ENCODE measurements at regions not wholly inside any gene's neighbourhood (a gene's known extent, or its start where the extent isn't known, plus 50 kb on each side); places are given as distances from the start of the nearest gene placed in this dataset.

- Histone ChIP-seq H3K4me3 (no peak overlapping the region), H3K4me1 (no peaks in the 10 kb centered on the region)
- 88 to 92% methylated on average over 5 of the region's 5 CpGs for WGBS, 2 donors
These were observed 583.3 kb downstream of the DIPK2A start for GRCh38 chr3:144554889-144555288.

GRCh38 chr3:144556392-144556791 is 584.8 kb downstream of the DIPK2A start:
- H3K27ac ChIP-seq, result no peak overlapping the region
- 65 to 80% methylated on average over 3 of the region's 3 CpGs for WGBS, 2 donors

More at GRCh38 chr3:144554889-144555288, 583.3 kb downstream of the DIPK2A start:
- Histone ChIP-seq H3K9me3 (no peaks in the 10 kb centered on the region), H3K27me3 (no peaks in the 10 kb centered on the region), H3K36me3 (no peaks in the 10 kb centered on the region), H3K27ac (no peak overlapping the region)
- TF ChIP-seq POLR2A (IDR thresholded peaks at IDR 0.05), result no peak
- TF ChIP-seq CTCF (IDR thresholded peaks at IDR 0.05), result no peak
- TF ChIP-seq EP300 (IDR thresholded peaks at IDR 0.05), result no peak
- no peak for DNase-seq (ENCODE audit: low spot score in 2 of 2)

GRCh38 chr3:144557515-144557914 is 585.9 kb downstream of the DIPK2A start:
- WGBS, 2 donors, result 85 to 86% methylated on average over 2 of the region's 2 CpGs
- Histone ChIP-seq H3K9me3 (no peaks in the 10 kb centered on the region), H3K27ac (no peak overlapping the region), H3K36me3 (no peaks in the 10 kb centered on the region), H3K4me1 (no peaks in the 10 kb centered on the region), H3K4me3 (no peak overlapping the region), H3K27me3 (no peaks in the 10 kb centered on the region)
- no peak for TF ChIP-seq EP300 (IDR thresholded peaks at IDR 0.05)
- TF ChIP-seq POLR2A (IDR thresholded peaks at IDR 0.05), result no peak
- no peak for TF ChIP-seq CTCF (IDR thresholded peaks at IDR 0.05)
- no peak for DNase-seq (ENCODE audit: low spot score in 2 of 2)

More at GRCh38 chr3:144556392-144556791, 584.8 kb downstream of the DIPK2A start:
- Histone ChIP-seq H3K4me1 (no peaks in the 10 kb centered on the region), H3K9me3 (no peaks in the 10 kb centered on the region), H3K36me3 (no peaks in the 10 kb centered on the region), H3K4me3 (no peak overlapping the region), H3K27me3 (no peaks in the 10 kb centered on the region)
- TF ChIP-seq EP300 (IDR thresholded peaks at IDR 0.05) (no peak), POLR2A (IDR thresholded peaks at IDR 0.05) (no peak), CTCF (IDR thresholded peaks at IDR 0.05) (no peak)
- DNase-seq (ENCODE audit: low spot score in 2 of 2), result no peak

DNA sequence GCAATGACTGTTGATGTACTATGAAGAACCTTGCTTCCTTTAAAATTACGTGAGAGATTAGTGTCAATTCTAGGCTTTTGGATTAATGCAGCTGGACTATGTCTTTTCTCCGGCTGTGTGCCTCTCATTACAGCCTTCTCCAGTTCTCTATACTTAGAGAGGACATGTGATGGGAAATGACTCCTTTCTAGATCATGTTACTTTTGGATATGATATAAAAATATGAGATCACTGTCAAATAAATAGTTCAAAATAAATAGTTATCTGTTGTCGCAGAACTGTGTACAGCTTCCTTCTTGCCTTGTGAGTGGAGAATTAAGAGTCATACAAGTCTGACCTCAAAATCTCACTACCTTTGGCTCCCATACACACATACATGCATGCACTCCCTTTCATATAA is 592.4 kb downstream of the DIPK2A start:
- Histone ChIP-seq H3K27me3 (no peaks in the 10 kb centered on the region), H3K27ac (no peak overlapping the region), H3K4me3 (no peak overlapping the region), H3K36me3 (no peaks in the 10 kb centered on the region), H3K9me3 (no peaks in the 10 kb centered on the region), H3K4me1 (no peaks in the 10 kb centered on the region)
- no peak for TF ChIP-seq EP300 (IDR thresholded peaks at IDR 0.05)
- DNase-seq (ENCODE audit: low spot score in 2 of 2), result no peak
- WGBS, 2 donors, result 83% methylated on average over 3 of the region's 3 CpGs

DNA sequence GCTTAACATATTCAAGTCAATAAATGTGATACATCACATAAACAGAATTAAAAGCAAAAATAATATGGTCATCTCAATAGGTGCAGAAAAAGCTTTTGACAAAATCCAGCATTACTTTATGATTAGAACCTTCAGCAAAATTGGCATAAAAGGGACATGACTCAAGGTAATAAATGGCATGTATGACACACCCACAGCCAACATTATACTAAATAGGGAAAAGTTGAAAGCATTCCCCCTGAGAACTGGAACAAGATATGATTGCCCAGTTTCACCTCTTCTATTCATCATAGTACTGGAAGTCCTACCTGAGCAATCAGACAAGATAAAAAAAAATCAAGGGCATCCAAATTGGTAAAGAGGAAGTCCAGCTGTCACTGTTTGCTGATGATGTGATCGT is 594.7 kb downstream of the DIPK2A start:
- no peaks in the 10 kb centered on the region for H3K9me3 ChIP-seq
- DNase-seq (ENCODE audit: low spot score in 2 of 2), result no peak
- no peak overlapping the region for H3K27ac ChIP-seq
- H3K4me1 ChIP-seq, result no peaks in the 10 kb centered on the region
- H3K4me3 ChIP-seq, result no peak overlapping the region
- H3K27me3 ChIP-seq, result no peaks in the 10 kb centered on the region
- no peaks in the 10 kb centered on the region for H3K36me3 ChIP-seq
- 94 to 95% methylated on average over 1 of the region's 1 CpG for WGBS, 2 donors
- no peak for TF ChIP-seq CTCF (IDR thresholded peaks at IDR 0.05)
- TF ChIP-seq EP300 (IDR thresholded peaks at IDR 0.05), result no peak
- no peak for TF ChIP-seq POLR2A (IDR thresholded peaks at IDR 0.05)

GRCh38 chr3:144569651-144570050 is 598.0 kb downstream of the DIPK2A start:
- Histone ChIP-seq H3K9me3 (no peaks in the 10 kb centered on the region), H3K4me1 (no peaks in the 10 kb centered on the region), H3K27ac (no peak overlapping the region), H3K27me3 (no peaks in the 10 kb centered on the region), H3K36me3 (no peaks in the 10 kb centered on the region), H3K4me3 (no peak overlapping the region)
- WGBS, 2 donors, result 74 to 78% methylated on average over 1 of the region's 1 CpG
- no peak for DNase-seq (ENCODE audit: low spot score in 2 of 2)
- no peak for TF ChIP-seq CTCF (IDR thresholded peaks at IDR 0.05)
- no peak for TF ChIP-seq EP300 (IDR thresholded peaks at IDR 0.05)
- no peak for TF ChIP-seq POLR2A (IDR thresholded peaks at IDR 0.05)

Data from tibial nerve (tissue), 4 donors.